PFSK-1 (cell line): ENCODE measurements at regions not wholly inside any gene's neighbourhood (a gene's known extent, or its start where the extent isn't known, plus 50 kb on each side); places are given as distances from the start of the nearest gene placed in this dataset.

Experiments used
- POLR2AphosphoS5 ChIP-seq: IDR thresholded peaks from 2 replicates; pipeline ENCODE4 v1.6.1; 2012; ENCODE audit warnings: low read depth, mild to moderate bottlenecking, control low read depth, low read length, moderate library complexity
- TAF1 ChIP-seq: IDR thresholded peaks from 2 replicates; pipeline ENCODE4 v1.6.1; 2012; ENCODE audit warnings: low read length, control low read depth, borderline replicate concordance; ENCODE audit not compliant: insufficient read depth

DNA sequence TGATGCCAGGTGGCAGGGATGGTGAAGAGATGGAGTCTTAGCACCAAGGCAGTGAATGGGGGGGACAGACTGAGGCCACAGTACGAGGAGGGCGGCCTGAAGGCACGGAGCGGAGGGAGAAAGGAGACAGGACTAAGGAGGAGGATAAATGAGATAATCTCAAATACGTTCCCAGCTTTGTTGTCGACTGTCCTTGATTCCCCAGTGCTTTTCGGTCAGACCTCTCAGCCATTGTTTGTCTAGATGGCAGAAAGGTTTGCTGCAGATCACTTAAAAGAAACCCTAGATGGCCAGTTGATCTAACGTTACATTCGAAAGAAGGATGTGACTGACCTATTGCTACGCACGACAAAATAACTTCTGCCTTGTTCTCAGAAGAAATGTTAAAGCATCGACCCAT, 479.0 kb downstream of the GATA3 start:
- TF ChIP-seq POLR2AphosphoS5: no peak
- TF ChIP-seq TAF1: no peak
